ENCODE measurements at regions not wholly inside any gene's neighbourhood (a gene's known extent, or its start where the extent isn't known, plus 50 kb on each side); places are given as distances from the start of the nearest gene placed in this dataset.

GRCh38 chrX:40827331-40827730, 92.0 kb upstream of the MED14 start (continued):
- TF ChIP-seq CTBP2 (IDR thresholded peaks at IDR 0.05; ENCODE audit: borderline replicate concordance, insufficient read depth, insufficient read length, low read length) = no peak
- no peak for TF ChIP-seq TEAD4 (IDR thresholded peaks at IDR 0.05; ENCODE audit: low read depth, low read length)
- TF ChIP-seq SRF (IDR thresholded peaks at IDR 0.05; ENCODE audit: low read depth, low read length) = no peak
- TF ChIP-seq JUND (IDR thresholded peaks at IDR 0.05; ENCODE audit: low read length) = no peak
- TF ChIP-seq BACH1 (IDR thresholded peaks at IDR 0.05; ENCODE audit: low read length) = no peak
- TF ChIP-seq PHF8 (conservative IDR thresholded peaks at IDR 0.05; ENCODE audit: low read depth, low read length) = no peak

Measured in H1 (cell line).